Type B pancreatic cell (in vitro differentiated cells): ENCODE measurements at regions not wholly inside any gene's neighbourhood (a gene's known extent, or its start where the extent isn't known, plus 50 kb on each side); places are given as distances from the start of the nearest gene placed in this dataset.

Source experiments
- DNase-seq: peaks from one replicate; pipeline ENCODE4 v3.0.0; 2021; ENCODE audit warnings: mixed read lengths; ENCODE audit not compliant: unreplicated experiment; ENCODE audit errors: extremely low spot score
- H3K27ac Mint-ChIP-seq: 2 replicates; pipeline ENCODE4 v1.8.0; 2021; ENCODE audit warnings: mild to moderate bottlenecking, mixed read lengths
- H3K27me3 Mint-ChIP-seq: 2 replicates; pipeline ENCODE4 v1.8.0; 2021; ENCODE audit warnings: mixed read lengths
- H3K36me3 Mint-ChIP-seq: 2 replicates; pipeline ENCODE4 v1.8.0; 2021; ENCODE audit warnings: mixed read lengths
- H3K4me1 Mint-ChIP-seq: one replicate; pipeline ENCODE4 v1.8.0; 2021; ENCODE audit warnings: mixed read lengths; ENCODE audit not compliant: unreplicated experiment
- H3K4me3 Mint-ChIP-seq: 2 replicates; pipeline ENCODE4 v1.8.0; 2021; ENCODE audit warnings: mild to moderate bottlenecking, mixed read lengths
- H3K9me3 Mint-ChIP-seq: 2 replicates; pipeline ENCODE4 v1.8.0; 2021; ENCODE audit warnings: mixed read lengths
- TF ChIP-seq, protein P1 (sequence below): fragments of 200-600 bp; sonication (generic); conservative IDR thresholded peaks from 2 replicates; pipeline ENCODE4 v1.5.0; 2021; ENCODE audit warnings: antibody characterized with exemption, mild to moderate bottlenecking

DNA sequence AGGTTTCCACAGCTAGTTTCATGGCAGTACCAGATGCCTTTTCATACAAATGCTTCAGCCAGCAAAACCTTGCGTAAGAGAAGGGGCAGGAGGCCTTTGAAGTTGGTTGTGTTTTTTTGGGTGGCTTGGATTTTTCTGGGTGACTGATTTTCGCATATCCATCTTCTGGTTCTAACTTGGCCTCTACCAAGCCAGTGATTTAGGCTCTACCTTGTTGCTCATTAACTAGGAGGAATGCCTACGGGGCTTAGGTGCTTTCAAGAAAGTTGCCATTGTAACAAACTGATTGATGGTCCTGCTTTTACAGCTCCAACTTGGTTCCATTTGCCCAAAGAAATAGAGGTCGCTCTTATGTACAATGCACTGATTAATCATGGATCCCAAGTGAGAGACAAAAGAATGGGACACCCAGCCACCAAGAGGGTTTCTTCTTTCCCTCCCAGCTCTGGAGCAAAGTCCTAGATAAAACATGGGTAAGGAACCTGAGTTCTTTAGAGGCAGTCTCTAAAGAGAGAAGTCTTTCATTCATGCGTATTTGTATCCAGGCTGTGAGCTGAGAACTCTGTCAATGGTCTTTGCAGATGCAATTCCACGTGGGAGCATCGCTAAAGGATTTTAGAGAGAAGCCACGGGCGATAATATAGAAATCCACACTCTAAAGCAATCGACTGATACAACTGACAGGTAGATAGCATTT lies 92.1 kb upstream of the FGFR2 start:
- Mint-ChIP-seq H3K27me3 (peaks cover 11% of the 10 kb centered on the region), H3K36me3 (peaks cover 4% of the 10 kb centered on the region), H3K27ac (peak overlapping the region; percentile 13), H3K9me3 (no peaks in the 10 kb centered on the region), H3K4me1 (peaks cover 46% of the 10 kb centered on the region), H3K4me3 (no peak overlapping the region)
- TF ChIP-seq, protein P1, sequence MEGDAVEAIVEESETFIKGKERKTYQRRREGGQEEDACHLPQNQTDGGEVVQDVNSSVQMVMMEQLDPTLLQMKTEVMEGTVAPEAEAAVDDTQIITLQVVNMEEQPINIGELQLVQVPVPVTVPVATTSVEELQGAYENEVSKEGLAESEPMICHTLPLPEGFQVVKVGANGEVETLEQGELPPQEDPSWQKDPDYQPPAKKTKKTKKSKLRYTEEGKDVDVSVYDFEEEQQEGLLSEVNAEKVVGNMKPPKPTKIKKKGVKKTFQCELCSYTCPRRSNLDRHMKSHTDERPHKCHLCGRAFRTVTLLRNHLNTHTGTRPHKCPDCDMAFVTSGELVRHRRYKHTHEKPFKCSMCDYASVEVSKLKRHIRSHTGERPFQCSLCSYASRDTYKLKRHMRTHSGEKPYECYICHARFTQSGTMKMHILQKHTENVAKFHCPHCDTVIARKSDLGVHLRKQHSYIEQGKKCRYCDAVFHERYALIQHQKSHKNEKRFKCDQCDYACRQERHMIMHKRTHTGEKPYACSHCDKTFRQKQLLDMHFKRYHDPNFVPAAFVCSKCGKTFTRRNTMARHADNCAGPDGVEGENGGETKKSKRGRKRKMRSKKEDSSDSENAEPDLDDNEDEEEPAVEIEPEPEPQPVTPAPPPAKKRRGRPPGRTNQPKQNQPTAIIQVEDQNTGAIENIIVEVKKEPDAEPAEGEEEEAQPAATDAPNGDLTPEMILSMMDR = no peak
- DNase-seq = no peak

DNA sequence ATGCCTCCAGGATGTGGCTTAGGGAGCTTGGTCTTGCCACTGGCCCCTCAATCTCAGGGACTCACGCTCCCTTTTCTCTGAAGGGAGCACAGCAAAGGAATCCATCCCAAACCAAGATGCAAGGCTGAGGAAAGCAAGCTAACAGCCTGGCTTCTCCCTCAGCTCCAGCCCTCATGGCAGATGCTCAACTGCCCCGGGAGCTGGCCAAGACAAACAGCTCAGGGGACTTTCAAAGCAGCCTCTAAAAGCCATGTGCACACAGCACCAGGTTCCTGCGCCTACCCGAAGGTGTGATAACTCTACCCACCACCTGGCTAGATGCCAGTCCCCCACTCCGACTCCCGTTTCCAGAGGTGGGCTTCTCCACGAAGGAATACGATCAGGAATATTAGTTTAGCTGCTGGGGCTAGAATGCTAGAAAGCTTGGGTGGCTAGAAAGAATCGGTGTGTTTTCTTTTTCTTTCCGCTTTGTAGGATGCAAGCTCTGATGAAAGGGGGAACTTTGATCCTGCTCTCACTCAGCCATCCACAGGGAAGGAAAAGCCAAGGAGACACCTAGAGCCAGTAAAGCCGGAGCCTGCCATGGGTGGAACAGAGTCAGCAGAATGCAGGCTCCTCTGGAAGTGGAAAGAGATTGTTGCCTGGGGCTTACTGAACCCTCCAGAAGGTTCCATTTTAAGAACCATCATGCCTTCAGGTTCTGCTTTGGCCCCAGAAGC lies 89.0 kb upstream of the FGFR2 start:
- no peaks in the 10 kb centered on the region for H3K9me3 Mint-ChIP-seq
- peaks cover 41% of the 10 kb centered on the region for H3K4me1 Mint-ChIP-seq
- H3K4me3 Mint-ChIP-seq = no peak overlapping the region
- no peaks in the 10 kb centered on the region for H3K36me3 Mint-ChIP-seq
- peaks cover 12% of the 10 kb centered on the region for H3K27me3 Mint-ChIP-seq
- DNase-seq = no peak
- TF ChIP-seq, protein P1 = no peak
- no peak overlapping the region for H3K27ac Mint-ChIP-seq

DNA sequence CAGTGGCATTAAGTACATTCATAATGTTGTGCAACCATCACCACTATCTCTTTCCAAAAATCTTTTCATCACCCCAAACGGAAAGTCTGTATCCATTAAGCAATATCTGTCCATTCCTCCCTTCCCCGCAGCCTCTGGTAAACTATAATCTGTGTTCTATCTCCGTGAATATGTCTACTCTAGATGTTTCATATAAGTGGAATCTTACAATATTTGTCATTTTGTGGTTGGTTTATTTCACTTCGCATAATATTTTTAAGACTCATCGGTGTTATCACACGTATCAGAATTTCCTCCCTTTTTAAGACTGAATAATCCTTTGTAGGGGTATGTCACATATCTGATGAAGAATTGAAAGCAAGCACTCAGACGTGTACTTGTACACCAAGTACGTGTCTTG lies 86.0 kb upstream of the FGFR2 start:
- Mint-ChIP-seq H3K9me3 (no peaks in the 10 kb centered on the region), H3K4me1 (peaks cover 43% of the 10 kb centered on the region), H3K27ac (no peak overlapping the region), H3K4me3 (no peak overlapping the region), H3K36me3 (no peaks in the 10 kb centered on the region), H3K27me3 (peaks cover 12% of the 10 kb centered on the region)
- DNase-seq = no peak
- TF ChIP-seq, protein P1 = no peak

DNA sequence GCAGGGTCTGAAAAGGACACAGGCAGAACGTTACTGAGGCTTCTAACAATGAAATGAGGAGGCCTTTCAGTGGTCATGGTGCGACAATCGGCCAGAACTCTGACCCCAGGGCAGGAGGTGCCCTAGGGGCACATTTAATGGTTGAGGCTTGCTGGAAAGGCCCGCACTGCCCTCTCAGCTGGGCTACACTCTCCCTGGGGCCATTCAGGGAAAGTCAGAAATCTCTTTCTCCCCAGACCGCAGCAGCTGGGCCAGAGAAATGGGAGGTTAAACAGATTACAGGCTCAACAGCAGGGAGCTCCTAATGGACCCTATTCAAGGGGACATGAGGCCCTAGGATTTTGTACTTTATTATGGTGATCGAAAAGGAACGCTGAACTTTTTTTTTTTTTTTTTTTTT lies 85.6 kb upstream of the FGFR2 start:
- peaks cover 40% of the 10 kb centered on the region for H3K4me1 Mint-ChIP-seq
- no peak overlapping the region for H3K27ac Mint-ChIP-seq
- peaks cover 12% of the 10 kb centered on the region for H3K27me3 Mint-ChIP-seq
- no peaks in the 10 kb centered on the region for H3K36me3 Mint-ChIP-seq
- H3K9me3 Mint-ChIP-seq = no peaks in the 10 kb centered on the region
- TF ChIP-seq, protein P1 = no peak
- no peak overlapping the region for H3K4me3 Mint-ChIP-seq
- DNase-seq = no peak

DNA sequence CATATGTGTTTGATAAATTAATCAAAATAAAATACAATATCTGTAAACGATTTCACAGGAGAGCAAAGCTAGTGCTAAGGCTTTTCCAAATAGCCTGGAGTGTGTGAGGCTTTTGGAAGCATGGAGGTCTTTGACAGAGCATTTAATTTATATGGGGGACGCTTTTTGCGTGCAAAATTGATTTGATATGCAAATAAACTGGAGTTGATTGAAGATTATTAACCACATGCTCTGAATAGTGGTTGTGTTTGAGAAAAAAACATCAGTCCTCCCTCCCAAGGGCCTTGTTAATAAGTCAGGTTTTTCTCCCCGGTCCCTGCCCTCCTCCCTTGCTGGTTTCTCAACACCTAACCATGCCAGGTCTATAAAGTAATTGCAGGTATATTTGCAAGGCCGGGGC lies 85.1 kb upstream of the FGFR2 start:
- DNase-seq = no peak
- H3K27me3 Mint-ChIP-seq = peaks cover 12% of the 10 kb centered on the region
- TF ChIP-seq, protein P1 = no peak
- H3K4me1 Mint-ChIP-seq = peaks cover 37% of the 10 kb centered on the region
- no peaks in the 10 kb centered on the region for H3K36me3 Mint-ChIP-seq
- H3K4me3 Mint-ChIP-seq = no peak overlapping the region
- no peaks in the 10 kb centered on the region for H3K9me3 Mint-ChIP-seq
- no peak overlapping the region for H3K27ac Mint-ChIP-seq
